GM21825 (cell line): ENCODE measurements at regions not wholly inside any gene's neighbourhood (a gene's known extent, or its start where the extent isn't known, plus 50 kb on each side); places are given as distances from the start of the nearest gene placed in this dataset.

ENCODE experiments used
- ATAC-seq: cut with Tn5 transposase; IDR thresholded peaks from one replicate; pipeline ENCODE4 v1.9.1; 2021; ENCODE audit warnings: mild to moderate bottlenecking, moderate library complexity; ENCODE audit not compliant: unreplicated experiment

GRCh38 chr5:97666783-97667182 lies 483.7 kb upstream of the RIOK2 start:
- ATAC-seq: no peak

GRCh38 chr5:97670447-97670846 lies 487.4 kb upstream of the RIOK2 start:
- no peak for ATAC-seq

- ATAC-seq: no peak
Observed at GRCh38 chr5:97676608-97677007, 493.6 kb upstream of the RIOK2 start.

DNA sequence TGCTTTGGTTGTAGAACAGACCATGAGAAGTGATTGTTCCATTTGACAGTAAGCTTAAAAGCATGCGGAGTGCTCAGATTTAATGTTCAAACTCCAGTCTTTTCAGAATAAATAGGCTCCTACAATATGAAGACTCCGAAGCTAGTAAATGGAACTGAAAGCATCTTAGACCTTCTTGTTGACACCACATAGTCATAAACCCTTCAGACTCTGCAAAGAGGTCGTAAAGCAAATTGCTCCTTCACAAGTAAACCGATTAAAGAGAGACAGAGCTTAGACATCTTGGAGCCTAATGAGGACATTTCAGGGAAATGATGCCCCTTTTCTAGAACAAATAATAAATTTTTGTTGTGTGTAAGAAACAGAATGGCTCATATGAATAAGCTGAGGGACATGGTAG lies 511.0 kb upstream of the RIOK2 start:
- no peak for ATAC-seq

- no peak for ATAC-seq
Observed at GRCh38 chr5:97714424-97714823, 531.4 kb upstream of the RIOK2 start.

DNA sequence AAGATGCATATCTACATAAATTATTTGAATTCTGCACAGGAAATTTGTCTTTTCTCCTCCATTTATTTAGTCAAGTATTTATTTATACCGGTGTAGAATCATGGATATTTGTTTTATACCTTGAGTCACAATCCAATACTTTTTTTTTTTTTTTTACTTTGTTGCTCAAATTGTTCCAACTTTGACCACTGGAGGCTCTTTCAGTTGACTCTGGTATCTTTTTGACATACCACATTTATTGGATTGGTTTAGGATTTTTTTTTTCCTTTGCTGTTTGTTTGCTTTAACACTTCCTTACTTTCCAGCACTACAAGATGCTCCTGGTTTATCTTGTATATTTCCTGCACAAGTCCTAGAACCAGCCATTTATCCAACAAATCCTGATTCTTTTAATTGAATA lies 543.1 kb upstream of the RIOK2 start:
- no peak for ATAC-seq

GRCh38 chr5:97728920-97729319 lies 545.9 kb upstream of the RIOK2 start:
- ATAC-seq: no peak

GRCh38 chr5:97729938-97730337 lies 546.9 kb upstream of the RIOK2 start:
- ATAC-seq: no peak

GRCh38 chr5:97735209-97735608 lies 552.2 kb upstream of the RIOK2 start:
- no peak for ATAC-seq

DNA sequence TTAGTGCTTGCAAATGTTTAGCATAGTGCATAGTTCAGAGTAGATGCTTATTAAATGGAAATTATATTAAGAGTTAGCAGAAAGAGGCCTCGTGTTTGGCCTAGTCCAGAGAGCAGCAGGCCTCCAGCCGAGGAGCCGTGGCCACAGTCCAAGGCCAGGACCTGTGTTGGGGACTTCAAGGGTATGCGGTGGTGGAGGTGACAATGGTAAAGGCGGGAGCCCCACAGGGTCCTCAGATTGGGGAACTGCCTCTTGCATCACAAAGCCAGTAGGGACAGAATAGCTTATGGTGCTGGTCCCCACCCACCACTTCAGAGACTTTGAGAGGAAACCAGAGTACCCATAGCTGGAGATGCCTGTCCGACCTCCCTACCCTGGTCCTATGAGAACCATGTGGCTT lies 554.6 kb upstream of the RIOK2 start:
- no peak for ATAC-seq

DNA sequence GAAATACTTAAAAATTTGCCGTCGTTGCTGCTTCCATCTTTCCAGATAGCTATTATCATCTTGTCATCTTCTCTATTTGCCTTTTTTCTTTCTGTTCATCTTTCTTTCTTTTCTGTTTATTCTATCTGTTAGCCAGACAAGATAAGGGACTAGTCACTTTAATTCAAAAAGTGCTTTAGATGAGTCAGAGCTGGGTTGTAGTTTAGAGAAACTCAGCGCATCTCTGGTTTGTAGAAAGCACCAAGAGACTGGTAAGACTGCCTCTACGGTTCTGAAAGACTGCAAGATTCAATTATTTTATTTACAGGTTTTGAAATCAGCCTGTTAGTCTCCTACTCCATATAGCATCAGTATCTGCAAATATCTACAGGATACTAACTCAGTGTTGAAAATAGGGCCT lies 562.8 kb upstream of the RIOK2 start:
- no peak for ATAC-seq

DNA sequence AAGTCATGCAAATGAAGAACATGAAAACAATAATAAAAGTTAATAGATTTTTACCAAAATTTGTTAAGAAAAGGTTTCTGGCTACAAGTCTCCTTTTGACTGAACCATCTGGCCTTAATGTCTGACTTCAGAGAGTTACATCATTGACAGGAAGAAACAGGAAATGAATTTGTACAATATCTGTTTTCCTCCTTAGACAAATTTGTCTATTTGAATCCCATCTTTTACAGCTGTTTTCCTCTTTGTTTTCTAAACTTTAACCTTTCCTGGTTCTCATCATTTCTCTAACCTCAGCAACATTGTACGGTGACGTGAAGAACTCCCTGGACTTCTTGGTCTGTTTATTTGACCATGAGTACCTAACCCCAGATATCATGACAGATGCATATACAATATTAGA lies 567.5 kb upstream of the RIOK2 start:
- no peak for ATAC-seq

DNA sequence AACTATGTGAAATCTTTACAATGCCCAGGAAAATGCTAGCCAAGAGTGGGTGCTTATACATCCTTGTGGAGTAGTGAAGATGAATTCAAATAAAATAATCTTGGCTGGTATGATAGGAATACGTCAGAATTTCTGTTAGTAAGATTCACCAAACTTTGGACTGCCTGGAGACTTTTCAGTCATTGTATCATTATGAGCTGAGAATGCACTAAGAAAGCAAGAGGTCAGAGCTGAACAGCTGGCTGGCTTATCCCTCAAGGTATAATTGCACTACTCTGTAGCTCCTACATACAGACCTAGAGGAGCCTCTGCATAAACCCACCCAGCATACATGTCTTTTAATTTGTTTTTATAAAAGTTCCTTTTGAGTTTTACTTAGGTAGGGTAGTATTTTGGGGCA lies 568.5 kb upstream of the RIOK2 start:
- no peak for ATAC-seq

- no peak for ATAC-seq
Observed at GRCh38 chr5:97752871-97753270, 569.8 kb upstream of the RIOK2 start.

- ATAC-seq: no peak
Observed at GRCh38 chr5:97762483-97762882, 579.4 kb upstream of the RIOK2 start.

DNA sequence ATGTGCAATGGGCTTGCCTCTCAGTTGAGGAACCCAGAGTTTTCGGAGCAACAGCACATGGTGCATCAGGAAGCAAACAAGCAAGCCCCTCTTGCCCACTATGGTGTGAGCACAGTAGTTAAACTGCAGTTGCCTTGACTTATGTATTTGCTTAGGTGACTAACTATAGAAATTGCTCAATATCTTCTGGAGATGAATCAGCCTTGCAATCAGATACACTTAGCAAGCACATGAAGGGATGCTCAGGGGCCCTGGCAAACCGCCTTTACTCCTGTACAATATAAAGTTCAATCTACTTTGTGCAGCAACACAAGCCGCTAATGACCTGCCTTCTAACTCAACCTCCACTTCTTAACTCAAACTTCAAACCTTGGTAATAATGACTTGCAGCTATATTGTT lies 581.7 kb upstream of the RIOK2 start:
- ATAC-seq: no peak

GRCh38 chr5:97778451-97778850 lies 595.4 kb upstream of the RIOK2 start:
- ATAC-seq: no peak

- ATAC-seq: no peak
Observed at GRCh38 chr5:97788369-97788768, 605.3 kb upstream of the RIOK2 start.

- no peak for ATAC-seq
Observed at GRCh38 chr5:97797994-97798451, 615.0 kb upstream of the RIOK2 start.

DNA sequence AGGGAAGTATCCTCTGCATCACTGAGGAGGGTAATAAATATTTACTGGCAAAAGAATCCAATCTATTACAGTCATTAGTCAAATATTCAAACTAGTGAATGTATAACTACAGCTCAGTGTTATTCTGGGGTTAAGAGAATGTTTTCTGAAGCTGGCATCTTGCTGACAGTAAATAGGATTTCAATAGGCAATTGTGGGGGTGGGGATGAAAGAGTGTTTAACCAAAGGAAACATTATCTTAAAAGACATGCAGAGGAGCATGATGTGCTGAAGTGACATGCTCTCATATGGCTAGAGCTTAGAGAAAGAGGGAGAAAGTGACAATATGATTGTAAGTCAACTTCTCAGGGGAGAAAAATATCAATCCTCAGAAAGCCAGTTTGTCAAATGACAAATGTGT lies 618.4 kb upstream of the RIOK2 start:
- ATAC-seq: no peak

GRCh38 chr5:97820138-97820537 lies 637.1 kb upstream of the RIOK2 start:
- ATAC-seq: no peak

DNA sequence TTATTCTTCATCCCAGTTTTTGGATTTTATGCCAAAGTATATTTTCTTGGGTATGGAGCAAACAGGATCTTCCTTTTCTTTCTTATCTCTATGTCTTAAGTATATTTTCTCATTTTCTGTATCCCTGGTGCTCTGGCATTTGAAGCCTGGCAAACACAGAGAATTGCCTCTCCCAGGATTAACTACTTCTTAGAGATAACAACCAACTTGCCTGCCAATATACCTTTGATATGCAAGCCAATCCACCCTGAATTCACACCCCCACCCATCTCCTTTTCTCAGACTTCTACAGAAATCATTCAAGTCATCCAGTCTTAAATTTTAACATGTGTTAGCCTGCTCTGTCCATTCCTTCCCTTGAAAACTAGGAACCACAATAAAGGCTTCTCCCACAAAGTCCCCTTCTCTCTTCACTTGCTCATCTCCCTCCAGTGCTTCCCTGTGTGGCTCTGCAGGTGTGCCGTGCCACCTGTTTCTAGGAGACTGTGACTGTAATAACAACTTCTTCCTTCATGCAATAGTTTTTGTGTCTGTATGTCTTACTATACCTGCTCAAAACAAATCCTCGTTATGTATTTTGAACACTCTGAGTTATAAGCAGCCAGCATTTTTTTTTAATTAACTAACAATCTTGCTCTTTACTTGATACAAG lies 649.7 kb upstream of the RIOK2 start:
- no peak for ATAC-seq

DNA sequence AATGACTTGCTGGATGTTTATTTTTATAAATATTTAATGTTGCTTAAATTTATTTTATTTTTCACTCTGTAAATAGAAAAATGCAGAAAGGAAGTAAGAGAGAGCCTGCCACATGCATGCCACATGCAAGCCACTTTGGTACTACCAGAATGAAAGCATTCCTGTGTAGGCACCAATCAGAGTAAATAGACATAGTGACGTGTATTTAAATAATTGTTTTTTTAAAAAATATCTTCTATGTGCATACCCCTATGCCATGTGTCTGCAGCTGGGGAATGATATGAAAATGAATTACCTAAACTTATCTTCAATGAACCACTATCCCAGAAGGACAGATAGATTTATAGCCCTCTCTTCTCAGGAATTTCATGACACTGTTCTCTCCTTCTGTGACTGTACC lies 651.5 kb upstream of the RIOK2 start:
- no peak for ATAC-seq
